Lung (tissue), 11 donors: ENCODE measurements at regions not wholly inside any gene's neighbourhood (a gene's known extent, or its start where the extent isn't known, plus 50 kb on each side); places are given as distances from the start of the nearest gene placed in this dataset.

ENCODE experiments used
- ATAC-seq: fragments of 200-7000 bp; cut with Tn5 transposase; one replicate; pipeline ENCODE4 v1.9.1; 2020; ENCODE audit warnings: moderate number of reproducible peaks; ENCODE audit not compliant: insufficient read depth, low FRiP score
- DNase-seq, 3 donors: peaks; one replicate each; pipeline ENCODE4 v3.0.0-alpha.2; 2013 to 2017
- H3K27ac ChIP-seq, 2 donors: one replicate each; pipeline ENCODE4 v1.5.1; 2013; ENCODE audit warnings: mild to moderate bottlenecking in 2 of 2, moderate library complexity in 2 of 2, control low read depth in 1 of 2, inconsistent platforms in 1 of 2, low read depth in 1 of 2, low read length in 1 of 2
- H3K27me3 ChIP-seq, 3 donors: one replicate each; pipeline ENCODE4 v1.5.1; 2013; ENCODE audit warnings: low read length in 2 of 3; ENCODE audit not compliant: control insufficient read depth in 3 of 3, insufficient read depth in 3 of 3
- H3K36me3 ChIP-seq, 4 donors: one replicate each; pipeline ENCODE4 v1.5.1; 2013; ENCODE audit warnings: low read length in 4 of 4, mild to moderate bottlenecking in 1 of 4, moderate library complexity in 1 of 4; ENCODE audit not compliant: control insufficient read depth in 4 of 4, insufficient read depth in 4 of 4
- H3K4me1 ChIP-seq, 5 donors: one replicate each; pipeline ENCODE4 v1.5.1; 2013; ENCODE audit warnings: low read length in 5 of 5, mild to moderate bottlenecking in 2 of 5, moderate library complexity in 1 of 5; ENCODE audit not compliant: control insufficient read depth in 5 of 5, insufficient read depth in 5 of 5
- H3K4me3 ChIP-seq: one replicate; pipeline ENCODE4 v1.5.1; 2013; ENCODE audit warnings: mild to moderate bottlenecking, control low read depth, moderate library complexity
- H3K9ac ChIP-seq, 2 donors: one replicate each; pipeline ENCODE4 v1.5.1; 2013; ENCODE audit warnings: low read length in 2 of 2, control low read depth in 1 of 2; ENCODE audit not compliant: insufficient read depth in 1 of 2
- H3K9me3 ChIP-seq, 4 donors: one replicate each; pipeline ENCODE4 v1.5.1; 2013; ENCODE audit warnings: low read length in 3 of 4, mild to moderate bottlenecking in 1 of 4, moderate library complexity in 1 of 4; ENCODE audit not compliant: control insufficient read depth in 4 of 4, insufficient read depth in 3 of 4
- CTCF ChIP-seq: IDR thresholded peaks from 2 replicates; pipeline ENCODE4 v1.5.1; 2012; ENCODE audit warnings: mild to moderate bottlenecking; ENCODE audit errors: control extremely low read depth, extremely low read depth
- WGBS, 2 donors: extraction: QIAGEN DNeasy Blood & Tissue Kit; methylation state at CpG; one replicate each; pipeline ENCODE4 v1.1.7; 2013; 5-methylcytosine and 5-hydroxymethylcytosine counted together
- donor health status: control.
- donor health status: control.
- donor health status: Bipolar disorder and iron deficiency.
- donor health status: healthy.
- donor health status: DM: yes; HTN: yes; CAD: no.

- no peaks in the 10 kb centered on the region for H3K36me3 ChIP-seq
- H3K4me3 ChIP-seq, result no peak overlapping the region
- no peak for ATAC-seq
- H3K27me3 ChIP-seq, result no peaks in the 10 kb centered on the region
- H3K9me3 ChIP-seq, result no peaks in the 10 kb centered on the region
- no peaks in the 10 kb centered on the region for H3K4me1 ChIP-seq
- no peak overlapping the region for H3K9ac ChIP-seq
- H3K27ac ChIP-seq, result no peak overlapping the region
- TF ChIP-seq CTCF, result no peak
- 72 to 77% methylated on average over 10 of the region's 10 CpGs for WGBS, 2 donors
- DNase-seq, result no peak
Observed at GRCh38 chr22:47997052-47997590, 1234.7 kb downstream of the TBC1D22A start.

GRCh38 chr22:47996446-47996857 lies 1234.0 kb downstream of the TBC1D22A start:
- no peak for TF ChIP-seq CTCF
- WGBS, 2 donors, result 83 to 89% methylated on average over 8 of the region's 8 CpGs
- Histone ChIP-seq H3K9ac (no peak overlapping the region), H3K27ac (no peak overlapping the region), H3K4me3 (no peak overlapping the region), H3K36me3 (no peaks in the 10 kb centered on the region), H3K27me3 (no peaks in the 10 kb centered on the region), H3K9me3 (no peaks in the 10 kb centered on the region), H3K4me1 (no peaks in the 10 kb centered on the region)
- DNase-seq (no peak), ATAC-seq (no peak)

DNA sequence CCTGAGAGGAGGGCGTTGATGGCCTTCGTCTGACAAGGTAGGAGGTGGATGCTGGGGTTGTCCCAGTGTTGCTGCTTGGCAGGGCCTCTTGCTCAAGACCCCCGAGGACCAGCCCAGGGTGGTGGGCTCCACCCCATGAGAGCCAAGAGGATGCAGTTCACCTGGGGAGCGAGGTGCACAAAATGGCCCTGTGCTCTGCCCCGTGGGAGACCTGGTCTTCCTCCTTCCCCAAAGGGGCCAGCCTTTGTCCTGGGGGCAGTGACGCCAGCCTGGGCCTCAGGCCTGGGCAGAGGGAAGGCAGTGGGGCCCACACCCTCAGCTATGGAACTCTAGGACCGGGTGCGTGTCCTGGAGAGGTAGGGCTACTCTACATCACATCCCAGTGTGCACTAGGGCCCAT lies 1233.3 kb downstream of the TBC1D22A start:
- DNase-seq, result no peak
- no peak for TF ChIP-seq CTCF

GRCh38 chr22:47995264-47995627 lies 1232.8 kb downstream of the TBC1D22A start:
- 88 to 91% methylated on average over 17 of the region's 17 CpGs for WGBS, 2 donors
- no peak for TF ChIP-seq CTCF
- H3K27ac ChIP-seq, result no peak overlapping the region
- no peak for DNase-seq
- H3K4me3 ChIP-seq, result no peak overlapping the region
- no peaks in the 10 kb centered on the region for H3K27me3 ChIP-seq
- H3K9ac ChIP-seq, result no peak overlapping the region
- no peak for ATAC-seq
- H3K36me3 ChIP-seq, result no peaks in the 10 kb centered on the region
- H3K4me1 ChIP-seq, result no peaks in the 10 kb centered on the region
- no peaks in the 10 kb centered on the region for H3K9me3 ChIP-seq

More for the DNA sequence above, 1233.3 kb downstream of the TBC1D22A start:
- ATAC-seq, result no peak
- no peak overlapping the region for H3K9ac ChIP-seq
- H3K27me3 ChIP-seq, result no peaks in the 10 kb centered on the region
- WGBS, 2 donors, result 88 to 94% methylated on average over 8 of the region's 8 CpGs
- no peaks in the 10 kb centered on the region for H3K36me3 ChIP-seq
- no peak overlapping the region for H3K27ac ChIP-seq
- no peak overlapping the region for H3K4me3 ChIP-seq
- H3K9me3 ChIP-seq, result no peaks in the 10 kb centered on the region
- H3K4me1 ChIP-seq, result no peaks in the 10 kb centered on the region
